ENCODE measurements at regions not wholly inside any gene's neighbourhood (a gene's known extent, or its start where the extent isn't known, plus 50 kb on each side); places are given as distances from the start of the nearest gene placed in this dataset.
"Not testable (repeated sequence)": the region's sequence is repeated elsewhere in the genome, so short reads cannot be mapped to it uniquely, and the experiment has no call there.

DNA sequence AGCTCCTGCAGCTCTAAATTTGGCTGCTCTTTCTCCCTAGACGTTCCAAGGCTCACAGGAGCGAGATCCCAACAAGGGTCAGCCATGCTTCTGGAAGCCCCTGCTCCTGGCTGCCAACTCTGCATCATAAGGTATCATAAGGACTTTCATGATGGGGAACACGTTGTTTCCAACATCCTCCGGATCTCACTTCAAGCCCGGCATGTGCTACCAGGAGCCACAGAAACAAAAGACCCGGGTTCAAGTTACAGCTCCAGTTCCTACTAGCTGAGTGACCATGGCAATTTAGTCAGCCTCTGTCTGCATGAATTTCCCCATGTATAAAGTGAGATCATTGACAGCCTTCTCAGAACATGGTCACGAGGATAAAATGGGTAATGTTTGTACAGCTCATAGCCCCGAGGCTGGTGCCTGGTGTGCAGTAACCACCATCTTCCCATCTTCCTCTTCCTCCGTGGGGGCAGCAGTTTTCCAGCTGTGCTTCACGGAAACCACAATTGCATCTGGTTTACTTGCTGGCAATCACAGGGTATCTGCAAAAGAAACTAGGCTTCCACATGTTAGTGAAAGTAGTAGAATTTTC, 209.0 kb upstream of the ECI2 start:
- no peak for ATAC-seq
- no peak for DNase-seq (ENCODE audit: low spot score)

- no peak for DNase-seq (ENCODE audit: low spot score)
- ATAC-seq: no peak
Measured at GRCh38 chr6:4342407-4343137, 207.2 kb upstream of the ECI2 start.

DNA sequence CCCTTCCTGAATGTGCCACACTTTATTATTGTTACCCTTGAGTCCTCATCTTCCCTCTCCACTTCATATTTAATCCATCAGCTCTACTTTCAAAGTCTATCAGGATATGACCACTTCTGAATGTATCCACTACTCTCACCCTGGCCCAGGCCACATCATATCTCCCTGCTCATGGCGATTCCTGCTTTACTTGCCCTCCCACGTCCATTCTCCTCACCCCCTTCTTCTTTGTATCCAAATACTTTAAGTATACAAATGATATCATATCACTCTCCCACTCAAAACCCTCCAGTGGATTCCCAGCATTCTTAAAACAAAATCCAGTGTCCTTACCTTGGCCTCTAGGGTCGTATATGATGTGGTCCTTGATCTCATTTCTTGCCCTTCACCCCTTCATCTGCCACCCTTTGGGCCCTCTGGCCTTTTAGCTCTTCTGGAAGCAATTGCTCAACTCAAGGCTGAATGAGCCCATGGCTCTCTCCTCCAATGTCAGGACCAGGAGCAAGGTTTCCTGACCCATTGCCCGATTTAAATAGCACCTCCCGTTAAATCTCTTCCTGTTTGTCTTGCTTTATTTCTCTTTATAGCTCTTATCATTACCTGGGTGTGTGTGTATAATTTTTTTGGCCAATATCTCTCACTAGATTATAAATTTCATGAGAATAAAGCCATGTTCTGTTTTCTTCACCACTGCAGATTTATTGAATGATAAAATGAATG, 205.9 kb upstream of the ECI2 start:
- no peak for DNase-seq (ENCODE audit: low spot score)
- ATAC-seq: no peak

DNA sequence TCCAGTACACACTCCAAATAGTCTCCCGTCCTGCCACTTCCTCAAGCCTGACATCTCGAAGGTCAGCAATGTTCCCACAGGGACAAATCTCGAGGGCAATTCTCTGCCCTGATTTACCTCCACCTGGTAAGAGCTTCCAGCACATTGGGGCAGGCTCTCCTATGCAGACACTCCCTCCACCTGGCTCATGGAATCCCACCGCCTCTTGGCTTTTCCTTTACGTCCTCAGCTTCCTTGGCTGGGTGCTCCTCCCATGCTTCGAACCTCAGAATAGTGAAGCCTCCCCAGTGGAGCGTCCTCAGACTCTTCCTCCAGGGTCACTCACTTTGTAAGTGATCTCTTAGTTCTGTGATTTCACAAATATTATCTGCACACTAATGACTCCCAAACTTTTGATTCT, 205.2 kb upstream of the ECI2 start:
- DNase-seq (ENCODE audit: low spot score) (no peak), ATAC-seq (no peak)

- ATAC-seq (no peak), DNase-seq (ENCODE audit: low spot score) (no peak)
Measured at GRCh38 chr6:4338884-4339283, 203.5 kb upstream of the ECI2 start.

DNA sequence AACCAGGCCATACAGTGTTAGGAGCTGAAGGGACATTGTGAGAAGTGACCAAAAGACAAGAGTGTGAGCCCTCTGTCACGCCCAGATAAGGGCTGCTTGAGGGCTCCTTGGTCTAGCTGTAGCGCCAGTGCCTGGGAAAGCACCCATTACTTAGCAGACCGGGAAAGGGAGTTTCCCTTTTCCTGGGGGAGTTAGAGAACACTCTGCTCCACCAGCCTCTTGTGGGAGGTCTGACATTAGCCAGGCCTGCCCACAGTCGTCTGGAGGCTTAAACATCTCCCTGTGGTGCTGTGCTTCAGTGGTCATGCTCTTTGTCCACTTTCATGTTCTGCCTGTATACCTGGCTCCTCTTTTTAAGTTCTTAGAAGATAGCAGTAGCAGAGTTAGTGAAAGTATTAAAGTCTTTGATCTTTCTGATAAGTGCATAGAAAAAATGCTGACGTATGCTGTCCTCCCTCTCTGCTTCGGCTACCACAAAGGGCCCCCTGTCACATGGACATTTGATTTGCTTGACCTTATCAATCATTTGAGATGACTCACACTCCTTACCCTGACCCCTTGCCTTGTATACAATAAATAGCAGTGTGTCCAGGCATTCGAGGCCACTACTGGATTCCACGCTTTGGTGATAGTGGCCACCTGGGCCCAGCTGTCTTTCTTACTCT, 201.5 kb upstream of the ECI2 start:
- no peak for DNase-seq (ENCODE audit: low spot score)
- ATAC-seq: no peak

DNA sequence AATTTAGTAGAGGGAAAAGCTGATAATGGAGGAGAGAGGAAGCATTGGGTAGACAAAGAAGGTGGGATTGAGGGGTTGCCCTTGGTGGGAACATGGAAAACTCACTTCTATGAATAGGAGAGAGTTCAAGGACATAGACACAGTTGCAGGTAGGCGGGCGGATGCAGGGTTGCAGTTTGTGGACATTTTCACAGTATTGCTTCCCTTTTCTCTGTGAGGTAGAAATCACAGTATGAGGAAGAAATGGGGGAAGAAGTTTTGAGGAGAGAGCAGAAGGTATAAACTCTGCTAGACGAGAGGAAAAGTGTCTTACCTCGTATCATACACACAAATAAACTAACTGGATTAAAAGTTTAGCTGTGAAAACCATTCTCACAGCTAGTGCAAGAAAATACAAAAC, 200.7 kb upstream of the ECI2 start:
- no peak for DNase-seq (ENCODE audit: low spot score)
- ATAC-seq: no peak

DNA sequence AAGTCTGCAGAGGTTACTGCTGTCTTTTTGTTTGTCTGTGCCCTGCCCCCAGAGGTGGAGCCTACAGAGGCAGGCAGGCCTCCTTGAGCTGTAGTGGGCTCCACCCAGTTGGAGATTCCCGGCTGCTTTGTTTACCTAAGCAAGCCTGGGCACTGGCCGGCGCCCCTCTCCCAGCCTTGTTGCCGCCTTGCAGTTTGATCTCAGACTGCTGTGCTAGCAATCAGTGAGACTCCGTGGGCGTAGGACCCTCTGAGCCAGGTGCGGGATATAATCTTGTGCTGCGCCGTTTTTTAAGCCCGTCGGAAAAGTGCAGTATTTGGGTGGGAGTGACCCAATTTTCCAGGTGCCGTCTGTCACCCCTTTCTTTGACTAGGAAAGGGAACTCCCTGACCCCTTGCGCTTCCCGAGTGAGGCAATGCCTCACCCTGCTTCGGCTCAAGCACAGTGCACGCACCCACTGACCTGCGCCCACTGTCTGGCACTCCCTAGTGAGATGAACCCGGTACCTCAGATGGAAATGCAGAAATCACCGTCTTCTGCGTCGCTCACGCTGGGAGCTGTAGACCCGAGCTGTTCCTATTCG, 198.9 kb upstream of the ECI2 start:
- not testable (repeated sequence) for ATAC-seq; DNase-seq (ENCODE audit: low spot score)

GRCh38 chr6:4327841-4328240, 192.5 kb upstream of the ECI2 start:
- ATAC-seq (no peak), DNase-seq (ENCODE audit: low spot score) (no peak)

GRCh38 chr6:4324746-4325145, 189.4 kb upstream of the ECI2 start:
- DNase-seq (ENCODE audit: low spot score): no peak
- ATAC-seq: no peak

GRCh38 chr6:4323322-4323721, 187.9 kb upstream of the ECI2 start:
- ATAC-seq: no peak

DNA sequence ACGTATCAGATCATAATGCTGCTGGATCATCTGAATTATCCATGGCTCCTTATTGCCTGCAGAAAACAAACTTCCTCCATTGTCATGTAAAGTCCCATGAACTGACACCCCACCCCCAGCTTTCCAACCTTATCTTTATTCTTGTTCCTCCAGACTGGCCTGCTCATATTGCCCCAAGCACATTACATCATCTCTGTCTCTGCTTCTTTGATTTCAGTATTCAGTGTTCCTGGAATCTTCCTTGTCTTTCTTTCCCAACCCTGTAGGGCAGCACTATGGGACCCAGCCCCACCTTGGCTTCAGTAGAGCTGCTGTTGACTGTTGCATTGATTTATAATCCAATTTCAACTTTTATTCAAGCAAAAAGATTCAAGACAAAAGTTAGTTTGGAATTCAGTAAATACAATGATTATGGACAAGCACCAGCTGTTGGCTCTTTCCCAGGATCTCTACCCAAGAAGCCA, 187.5 kb upstream of the ECI2 start:
- ATAC-seq (no peak), DNase-seq (ENCODE audit: low spot score) (no peak)

More at GRCh38 chr6:4323322-4323721, 187.9 kb upstream of the ECI2 start:
- no peak for DNase-seq (ENCODE audit: low spot score)

DNA sequence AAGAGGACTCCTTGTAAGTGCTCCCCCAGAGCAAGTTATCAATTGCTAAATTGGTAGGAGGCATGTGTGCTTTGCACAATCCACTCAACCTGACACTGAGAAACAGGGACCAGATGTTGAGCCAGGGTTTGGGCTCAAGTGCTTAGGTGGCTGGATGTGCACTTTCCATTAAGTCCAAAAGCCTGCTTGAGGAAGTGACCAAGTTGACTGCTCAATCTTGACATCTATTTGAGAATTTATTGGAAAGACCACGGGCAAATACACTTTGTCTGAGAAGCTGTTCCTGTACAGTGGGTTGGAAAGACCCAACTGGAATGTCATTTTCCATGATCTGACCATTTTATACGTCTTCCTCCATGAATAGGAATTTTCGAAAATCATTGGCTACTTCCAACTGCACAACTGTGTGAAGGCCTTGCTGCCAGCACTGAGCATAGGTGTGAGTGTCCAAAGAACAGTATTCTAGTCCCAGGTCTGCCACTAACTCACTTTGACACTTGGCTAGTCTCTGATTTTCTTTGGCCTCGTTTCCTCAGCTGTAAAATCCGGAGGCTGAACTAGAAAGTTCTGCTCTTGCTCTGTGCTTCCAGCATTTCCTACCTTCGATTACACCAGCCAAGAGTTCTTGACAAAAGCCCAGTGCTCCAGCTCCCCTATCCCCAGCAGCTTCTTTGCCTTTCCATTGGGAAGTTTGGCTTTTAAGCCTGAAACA, 186.9 kb upstream of the ECI2 start:
- DNase-seq (ENCODE audit: low spot score) (no peak), ATAC-seq (no peak)

GRCh38 chr6:4320860-4321259, 185.5 kb upstream of the ECI2 start:
- ATAC-seq (no peak), DNase-seq (ENCODE audit: low spot score) (no peak)

GRCh38 chr6:4319981-4320683, 184.8 kb upstream of the ECI2 start:
- DNase-seq (ENCODE audit: low spot score) (no peak), ATAC-seq (no peak)

GRCh38 chr6:4318321-4318720, 182.9 kb upstream of the ECI2 start:
- no peak for ATAC-seq
- no peak for DNase-seq (ENCODE audit: low spot score)

GRCh38 chr6:4316867-4317400, 181.6 kb upstream of the ECI2 start:
- peak; percentile 76 for ATAC-seq
- DNase-seq (ENCODE audit: low spot score): no peak

GRCh38 chr6:4314201-4314707, 178.9 kb upstream of the ECI2 start:
- ATAC-seq (no peak), DNase-seq (ENCODE audit: low spot score) (no peak)

GRCh38 chr6:4313044-4313686, 177.8 kb upstream of the ECI2 start:
- ATAC-seq (peak; percentile 19), DNase-seq (ENCODE audit: low spot score) (no peak)
